Gastroesophageal sphincter (tissue), 3 donors: ENCODE measurements at regions not wholly inside any gene's neighbourhood (a gene's known extent, or its start where the extent isn't known, plus 50 kb on each side); places are given as distances from the start of the nearest gene placed in this dataset.

Experiments used
- CTCF ChIP-seq, 4 experiments: fragments of 200-600 bp in 2 of 4; fragments of 450-650 bp in 2 of 4; sonication (generic) in 1 of 4; IDR thresholded peaks; one replicate each; pipeline ENCODE4 v1.5.1; 2017 to 2019; ENCODE audit warnings: antibody characterized with exemption in 4 of 4, mild to moderate bottlenecking in 2 of 4, moderate library complexity in 2 of 4
- POLR2A ChIP-seq, 2 donors: fragments of 450-650 bp; IDR thresholded peaks; one replicate each; pipeline ENCODE4 v1.6.1; 2017; ENCODE audit warnings: antibody characterized with exemption in 2 of 2, mild to moderate bottlenecking in 2 of 2, moderate library complexity in 1 of 2

GRCh38 chr7:96547371-96547811, 162.3 kb downstream of the SEM1 start:
- TF ChIP-seq CTCF (IDR thresholded peaks at IDR 0.05) (no peak), POLR2A (IDR thresholded peaks at IDR 0.05) (no peak)
